HS-5 (cell line): ENCODE measurements at regions not wholly inside any gene's neighbourhood (a gene's known extent, or its start where the extent isn't known, plus 50 kb on each side); places are given as distances from the start of the nearest gene placed in this dataset.
A peak's percentile ranks its signal among the peaks of the same experiment; 100 is the strongest.

Experiments
- DNase-seq: peaks from one replicate; pipeline ENCODE4 v3.0.0-alpha.2; 2012; ENCODE audit warnings: low read depth

DNA sequence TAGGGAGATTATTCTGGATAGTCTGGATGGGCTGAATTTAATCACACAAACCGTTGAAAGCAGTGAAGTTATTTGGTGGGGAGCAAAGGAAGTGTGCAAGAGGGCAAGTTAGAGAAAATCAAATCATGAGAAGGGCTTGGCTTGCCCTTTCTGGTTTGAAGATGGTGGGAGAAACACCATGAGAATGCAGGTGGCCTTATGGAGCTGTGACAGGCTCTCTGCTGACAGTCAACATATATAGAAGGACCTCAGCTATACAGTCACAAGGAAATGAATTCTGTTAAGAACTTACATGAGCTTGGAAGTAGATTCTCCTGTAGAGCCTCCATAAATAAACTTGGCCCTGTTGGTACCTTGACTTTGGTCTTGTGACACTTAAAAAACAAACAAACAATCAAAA is 72.3 kb downstream of the GMNC start:
- DNase-seq = no peak

DNA sequence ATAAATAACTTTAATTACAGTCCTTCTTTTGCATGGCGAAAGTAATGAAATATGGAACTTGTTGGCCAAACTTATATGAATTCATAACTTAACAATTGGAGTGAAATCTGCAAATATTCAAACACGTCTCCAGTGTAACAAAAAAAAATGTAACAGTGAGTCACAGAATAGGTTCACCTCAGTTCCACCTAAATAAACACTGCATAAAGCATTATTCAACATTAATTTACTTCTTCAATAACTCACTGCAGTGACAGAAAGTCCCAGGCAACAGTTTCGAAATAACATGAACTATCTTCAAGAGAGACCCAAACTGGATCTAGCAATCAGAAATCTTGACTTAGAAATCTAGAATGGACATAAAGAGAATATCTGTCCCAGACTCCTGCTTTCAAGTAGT is 75.6 kb downstream of the GMNC start:
- DNase-seq = no peak

DNA sequence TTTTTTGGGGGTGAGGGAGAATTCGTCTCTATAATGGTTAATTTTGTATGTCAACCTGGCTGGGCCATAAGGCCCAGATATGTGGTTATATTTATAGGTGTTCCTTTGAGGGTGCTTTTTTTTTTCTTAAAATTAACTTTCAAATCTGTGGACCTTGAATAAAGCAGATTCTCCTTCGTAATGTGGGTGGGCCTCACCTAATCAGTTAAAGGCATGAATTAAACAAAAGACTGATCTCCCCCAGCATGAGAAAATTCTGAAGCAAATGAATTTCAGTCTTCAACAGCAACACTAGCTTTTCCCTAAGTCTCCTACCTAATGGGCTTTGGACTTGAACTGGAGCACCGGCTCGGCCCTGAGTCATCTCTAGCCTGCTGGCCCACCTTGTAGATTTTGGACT is 77.4 kb downstream of the GMNC start:
- no peak for DNase-seq

DNA sequence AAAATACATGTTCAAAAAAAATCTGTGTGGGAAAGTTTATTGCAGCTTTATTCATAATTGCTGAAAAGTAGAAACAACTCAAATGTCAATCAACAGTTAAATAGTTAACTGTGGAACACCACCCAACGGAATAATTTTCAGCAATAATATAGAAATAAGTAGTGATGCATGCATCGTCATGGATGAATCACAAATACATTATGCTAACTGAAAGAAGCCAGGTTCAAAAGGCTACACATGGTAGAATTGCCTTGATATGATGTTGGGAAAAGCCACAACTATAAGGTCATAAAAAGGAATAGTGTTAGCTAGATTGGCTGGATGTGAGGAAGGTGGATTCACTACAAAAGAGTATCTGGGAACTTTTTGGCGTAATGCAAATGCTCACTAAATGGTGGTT is 82.0 kb downstream of the GMNC start:
- peak; percentile 14 for DNase-seq

DNA sequence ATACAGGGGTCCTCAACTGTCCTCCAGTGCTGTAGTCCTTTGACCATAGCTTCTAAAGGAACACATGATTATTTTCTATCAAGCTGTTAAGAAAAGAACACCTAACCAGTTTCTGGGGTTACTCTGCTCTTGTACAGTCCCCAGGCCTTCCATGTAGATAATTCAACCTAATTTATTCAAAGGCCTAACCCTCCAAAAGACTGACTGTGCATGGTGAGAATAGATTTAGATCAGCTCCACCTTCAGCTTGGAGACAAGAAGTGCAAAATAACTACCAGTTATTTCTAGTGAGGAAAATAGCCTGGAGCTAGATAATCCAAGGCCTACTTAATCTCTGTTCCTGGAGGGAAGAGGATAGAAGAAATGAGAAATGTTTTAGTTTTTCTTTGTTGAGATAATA is 87.9 kb downstream of the GMNC start:
- DNase-seq = no peak

DNA sequence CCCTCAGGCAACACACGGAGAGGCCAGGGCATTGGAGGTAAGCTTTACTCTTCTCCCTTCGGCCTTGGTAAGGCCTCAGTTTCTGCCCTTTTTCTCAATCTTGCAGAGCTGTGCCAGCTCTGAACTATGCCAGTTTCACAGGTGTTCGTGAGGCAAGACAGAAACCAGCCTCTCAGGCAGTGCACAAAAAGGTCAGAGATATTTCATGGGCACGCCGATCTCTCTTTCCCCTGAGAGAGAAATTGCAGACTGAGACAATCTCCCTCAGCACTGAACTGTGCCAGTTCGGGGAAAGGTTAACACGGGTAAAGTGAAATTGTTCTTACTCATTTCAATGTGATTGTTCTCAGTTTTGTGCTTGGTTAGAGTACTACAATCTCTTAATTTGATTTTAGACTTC is 88.5 kb downstream of the GMNC start:
- no peak for DNase-seq

DNA sequence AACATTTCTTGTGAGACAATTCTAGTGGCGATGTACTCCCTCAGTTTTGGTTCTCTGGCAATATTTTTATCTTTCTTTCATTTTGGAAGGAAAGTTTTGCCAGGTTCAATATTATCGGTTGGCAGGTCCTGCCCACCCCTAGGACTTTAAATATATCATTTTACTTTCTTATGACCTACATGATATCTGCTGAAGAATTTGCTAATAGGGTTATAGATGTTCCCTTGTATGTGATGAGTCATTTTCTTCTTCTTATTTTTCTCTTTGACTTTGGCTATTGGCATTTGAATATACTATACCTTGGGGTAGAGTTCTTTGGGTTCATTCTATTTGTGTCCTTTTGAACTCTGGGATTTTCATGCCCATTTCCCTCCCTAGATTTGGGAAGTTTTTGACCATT is 89.7 kb downstream of the GMNC start:
- no peak for DNase-seq

DNA sequence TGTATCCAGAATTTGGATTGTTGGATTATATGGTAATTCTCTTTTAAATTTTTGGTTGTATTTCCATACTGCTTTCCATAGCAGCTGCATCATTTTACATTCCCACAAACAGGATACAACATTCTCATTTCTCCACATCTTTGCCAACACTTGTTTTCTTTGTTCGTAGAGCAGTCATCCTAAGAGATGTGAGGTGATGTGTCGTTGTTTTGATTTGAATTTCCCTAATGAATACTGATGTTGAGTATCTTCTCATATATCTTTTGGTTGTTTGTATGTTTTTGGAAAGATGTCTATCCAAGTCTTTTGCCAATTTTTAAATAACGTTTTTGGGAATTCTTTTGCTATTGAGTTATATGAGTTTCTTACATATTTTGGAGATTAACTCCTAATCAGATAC is 93.6 kb downstream of the GMNC start:
- no peak for DNase-seq

DNA sequence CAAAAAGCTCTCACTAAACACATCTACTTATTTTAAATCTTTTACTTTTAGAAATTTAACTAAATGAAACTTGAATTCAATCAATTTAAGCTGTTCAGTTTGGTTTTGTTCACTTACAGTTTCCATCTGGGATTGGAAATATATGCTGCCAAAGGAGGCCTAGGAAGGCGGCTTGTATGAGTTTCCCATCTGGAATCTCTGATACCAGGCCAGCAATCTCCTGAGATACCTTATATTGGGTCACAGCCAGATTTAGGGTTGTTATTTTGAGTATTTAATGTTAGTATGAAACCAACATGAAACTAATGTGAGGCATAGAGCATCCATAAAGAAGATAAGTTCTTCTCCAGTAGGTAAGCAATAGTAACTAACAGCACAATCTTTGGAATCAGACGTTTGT is 94.6 kb downstream of the GMNC start:
- DNase-seq = no peak

DNA sequence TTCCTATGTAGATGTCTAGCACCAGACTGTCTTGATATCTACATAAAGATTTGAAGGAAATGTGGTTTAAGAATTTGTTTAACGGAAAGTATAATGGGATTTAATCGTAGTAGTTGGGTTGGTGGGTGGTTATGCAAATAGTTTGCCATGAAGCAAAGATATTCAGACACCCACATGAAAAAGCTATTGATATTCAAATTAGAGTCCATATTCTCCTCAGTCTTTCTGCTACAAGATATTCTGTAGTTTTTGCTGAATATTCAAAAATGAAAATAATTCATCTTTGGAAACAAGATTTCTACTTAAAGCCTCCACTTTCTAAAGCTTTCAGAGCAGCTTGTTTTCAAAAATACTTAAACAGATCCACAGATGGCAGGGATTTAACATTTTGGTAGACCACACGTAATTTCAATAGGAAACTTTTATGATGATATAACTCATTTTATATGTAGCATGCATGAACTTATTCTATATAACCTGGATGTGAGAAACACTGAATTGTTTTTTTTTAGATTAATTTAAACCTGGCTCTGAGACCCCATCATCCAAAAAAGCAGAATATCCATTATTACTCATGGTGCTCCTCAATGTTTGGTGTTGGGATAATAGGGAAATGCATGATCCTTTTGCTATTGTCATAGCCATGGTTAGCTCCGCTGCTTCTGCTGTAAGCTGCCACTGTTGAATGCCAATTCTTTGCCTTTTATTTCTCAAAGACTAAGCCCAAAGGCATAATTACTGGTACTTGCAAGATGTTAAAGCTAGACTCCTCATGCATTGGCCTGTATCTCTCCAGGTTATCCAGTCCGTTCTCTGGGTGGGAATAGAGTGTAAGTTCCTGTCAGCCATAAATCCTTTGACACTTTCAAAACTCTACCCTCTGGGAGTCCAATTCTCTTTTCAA is 98.0 kb downstream of the GMNC start:
- no peak for DNase-seq

DNA sequence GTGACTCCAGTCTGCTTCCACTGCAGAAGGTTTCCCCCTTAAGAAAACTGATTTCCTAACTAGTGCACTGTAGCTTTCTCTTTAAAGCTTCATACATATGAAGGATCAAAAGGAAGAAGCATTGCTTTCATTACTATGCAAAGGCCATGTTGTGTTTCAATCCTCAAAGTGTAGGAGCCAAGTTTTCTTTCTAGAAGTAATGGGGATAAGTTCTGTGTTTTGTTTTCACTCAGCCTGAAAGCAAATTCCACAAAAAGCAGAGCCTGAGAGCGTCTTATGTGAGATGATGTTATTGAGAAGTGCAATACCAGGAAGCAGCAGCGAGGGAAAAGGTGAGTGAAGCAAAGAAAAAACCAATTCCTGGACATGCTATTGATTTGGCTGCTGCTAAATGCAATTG is 99.7 kb downstream of the GMNC start:
- DNase-seq = no peak

DNA sequence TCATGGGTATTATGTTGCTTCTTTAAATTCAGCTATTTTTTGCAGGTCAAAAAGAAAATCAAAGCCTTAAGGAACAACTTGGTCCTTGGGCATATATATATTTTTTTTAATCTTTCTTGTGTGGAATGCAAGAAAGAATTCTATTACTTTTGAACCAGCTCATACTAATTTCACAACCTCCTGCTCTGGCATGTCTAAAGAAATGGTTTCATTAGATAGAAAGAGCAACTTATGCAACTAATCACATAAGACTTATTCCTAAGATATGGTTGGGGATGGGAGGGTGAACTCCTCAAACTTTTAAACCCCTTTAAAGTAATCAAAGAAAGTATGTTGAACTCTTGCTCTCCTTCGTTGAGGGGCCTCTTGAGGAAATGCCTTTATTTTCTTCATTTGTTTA is 114.9 kb downstream of the GMNC start:
- no peak for DNase-seq

DNA sequence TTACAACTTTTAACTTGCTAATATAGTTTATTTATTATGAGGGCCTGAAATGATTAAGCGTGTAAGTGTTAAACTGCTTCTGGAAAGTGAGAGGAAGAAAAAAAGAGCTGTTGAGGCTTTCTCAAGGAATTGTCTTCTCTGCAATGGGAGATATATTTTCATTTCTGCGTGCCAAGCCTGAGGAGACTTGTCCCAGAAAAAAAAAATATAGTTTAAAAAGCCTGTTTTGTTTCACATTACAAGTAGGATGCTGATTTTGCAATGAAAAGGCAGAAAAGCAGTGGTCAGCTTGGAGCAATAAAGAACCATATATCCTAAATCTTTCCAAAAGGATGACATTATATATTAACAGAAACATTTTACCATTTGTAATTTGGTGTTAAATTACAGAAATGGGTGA is 115.5 kb downstream of the GMNC start:
- DNase-seq = no peak

DNA sequence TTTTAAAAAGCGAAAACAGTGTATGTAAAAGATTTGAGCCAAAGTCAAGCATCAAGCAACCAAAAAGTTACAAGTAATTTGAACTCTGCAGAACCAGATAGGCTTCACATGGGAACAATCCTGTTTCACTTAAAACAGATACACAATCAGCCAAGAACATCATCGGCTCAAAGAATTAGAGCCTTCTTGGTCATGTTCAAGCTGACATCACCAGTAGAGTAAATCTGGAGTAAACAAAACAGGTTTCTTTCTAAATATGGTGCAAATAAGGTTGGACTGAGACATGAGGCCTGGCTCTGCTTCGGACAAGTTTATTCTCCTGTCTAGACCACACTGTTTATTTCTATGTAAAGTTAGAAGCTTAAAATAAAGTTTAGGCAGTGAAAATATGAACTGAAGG is 116.0 kb downstream of the GMNC start:
- DNase-seq = no peak

DNA sequence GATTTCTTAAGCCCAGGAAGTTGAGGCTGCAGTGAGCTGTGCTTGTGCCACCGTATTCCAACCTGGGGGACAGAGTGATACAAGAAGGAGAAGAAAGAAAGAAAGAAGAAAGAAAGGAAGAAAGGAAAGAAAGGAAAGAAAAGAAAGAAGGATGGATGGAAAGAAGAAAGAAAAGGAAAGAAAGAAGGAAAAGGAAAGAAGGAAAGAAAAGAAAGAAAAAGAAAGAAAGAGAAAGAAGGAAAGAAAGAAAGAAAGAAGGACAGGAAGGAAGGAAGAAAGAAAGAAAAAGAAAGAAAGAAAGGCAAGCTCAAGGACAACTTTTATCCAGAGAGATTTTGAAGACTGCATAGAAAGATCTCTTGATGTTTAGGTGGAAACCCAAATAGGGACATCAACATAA is 120.7 kb downstream of the GMNC start:
- no peak for DNase-seq

DNA sequence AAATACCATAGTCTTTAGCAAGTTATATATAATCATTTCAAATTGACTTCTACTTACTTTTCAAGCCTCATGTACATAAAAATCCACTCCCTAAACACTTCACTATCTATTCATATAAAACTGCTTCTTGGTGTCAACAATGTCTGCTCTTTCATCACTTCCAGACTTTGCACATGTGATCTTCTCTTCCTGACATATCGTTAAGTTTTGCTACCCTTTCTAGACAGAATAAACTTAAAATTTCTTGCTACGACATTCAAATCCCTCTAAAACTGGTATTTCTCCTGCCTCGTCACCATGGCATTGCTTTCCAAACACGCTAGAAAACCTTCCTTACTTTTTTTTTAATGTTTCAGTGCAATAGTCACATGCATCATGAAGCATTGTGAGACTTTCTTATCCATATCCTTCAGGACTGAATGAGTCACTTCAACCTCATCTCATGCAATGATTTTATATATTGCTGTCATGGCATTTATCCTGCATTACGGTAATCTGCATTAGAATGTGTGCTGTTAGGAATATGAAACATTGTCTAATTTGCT is 122.8 kb downstream of the GMNC start:
- DNase-seq = no peak

DNA sequence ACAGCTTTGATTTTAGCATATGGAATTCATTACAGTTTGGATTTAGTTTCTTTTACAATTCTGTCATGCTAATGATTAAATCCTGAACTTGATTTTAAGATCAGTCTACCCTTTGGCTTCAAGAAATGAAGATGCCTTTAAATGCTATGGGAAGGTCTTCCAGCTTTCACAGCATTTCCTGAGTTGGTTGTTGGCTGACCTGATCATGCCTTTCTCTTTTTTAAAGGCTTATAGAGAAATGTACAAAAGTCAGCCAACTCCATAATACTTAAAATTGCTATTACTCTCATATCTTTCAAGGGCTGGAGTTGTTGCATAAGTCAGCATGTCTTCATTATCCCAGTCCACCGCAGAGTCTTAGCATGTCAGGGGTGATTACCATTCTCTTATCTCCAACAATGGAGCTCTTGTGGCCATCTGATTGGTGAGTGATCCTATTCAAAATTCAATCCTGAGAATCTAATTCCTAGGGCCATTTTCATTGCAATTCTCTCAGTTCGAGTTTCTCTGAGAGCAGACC is 123.8 kb downstream of the GMNC start:
- DNase-seq = no peak

DNA sequence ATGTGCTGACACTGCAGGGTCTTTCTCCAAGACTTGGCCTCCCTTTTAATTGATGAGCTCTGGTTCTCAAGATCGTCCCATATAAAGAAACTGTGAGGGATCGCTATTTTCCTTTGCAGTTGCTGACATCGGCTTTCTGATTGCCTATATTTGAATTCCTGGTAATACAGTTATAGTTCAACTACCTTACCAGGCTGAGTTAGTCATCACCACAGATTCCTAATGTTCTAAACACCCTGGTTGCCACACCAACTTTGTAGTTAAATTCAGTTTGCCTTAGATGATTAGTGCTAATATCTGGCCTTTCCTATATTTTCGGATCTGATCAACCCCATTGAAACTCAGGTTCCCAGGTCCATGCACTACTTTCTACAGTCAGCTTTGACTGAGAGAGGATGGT is 125.0 kb downstream of the GMNC start:
- no peak for DNase-seq

DNA sequence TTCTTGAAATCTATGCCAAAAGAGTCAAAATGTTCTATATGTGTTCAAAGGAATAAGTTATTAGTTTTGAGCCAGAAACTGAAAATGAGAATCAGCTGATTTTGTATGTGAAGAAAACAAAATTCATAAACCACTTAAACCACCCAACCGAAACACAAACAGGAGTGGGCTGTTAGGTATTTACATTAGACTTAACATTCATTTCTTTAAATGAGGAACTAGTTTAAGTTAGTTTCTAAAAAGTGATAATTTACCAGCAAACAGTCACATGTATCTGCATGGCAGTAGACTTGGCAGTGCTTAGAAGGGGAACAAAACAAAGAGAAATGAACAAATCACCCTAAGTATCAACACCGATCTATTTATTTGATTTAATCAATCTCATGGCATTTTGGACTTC is 128.0 kb downstream of the GMNC start:
- no peak for DNase-seq

DNA sequence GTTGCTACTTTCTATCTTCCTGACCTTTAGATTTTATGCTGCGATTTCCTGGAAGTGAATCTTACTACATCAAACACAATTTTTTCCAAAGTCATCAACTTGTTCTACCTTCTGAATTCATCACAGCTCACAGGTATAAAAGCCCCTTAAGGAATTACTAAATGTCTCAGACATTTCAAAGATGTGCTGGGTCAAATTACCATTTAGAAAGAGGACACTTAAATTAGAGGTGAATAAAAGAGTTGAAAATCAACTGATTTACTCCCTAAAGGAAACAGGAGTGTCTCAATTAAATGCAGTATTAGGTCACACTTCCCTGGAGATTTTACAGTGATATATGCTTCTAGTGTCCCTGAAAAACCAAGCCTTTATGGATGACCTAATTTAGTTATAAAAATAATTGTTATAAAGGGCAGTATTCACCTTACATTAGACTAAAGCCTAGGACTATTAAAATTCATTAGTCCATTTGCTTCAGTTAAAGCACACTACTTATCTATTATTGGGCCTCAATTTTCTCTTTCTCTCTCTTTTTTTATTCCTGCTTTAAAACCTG is 128.8 kb downstream of the GMNC start:
- DNase-seq = no peak

DNA sequence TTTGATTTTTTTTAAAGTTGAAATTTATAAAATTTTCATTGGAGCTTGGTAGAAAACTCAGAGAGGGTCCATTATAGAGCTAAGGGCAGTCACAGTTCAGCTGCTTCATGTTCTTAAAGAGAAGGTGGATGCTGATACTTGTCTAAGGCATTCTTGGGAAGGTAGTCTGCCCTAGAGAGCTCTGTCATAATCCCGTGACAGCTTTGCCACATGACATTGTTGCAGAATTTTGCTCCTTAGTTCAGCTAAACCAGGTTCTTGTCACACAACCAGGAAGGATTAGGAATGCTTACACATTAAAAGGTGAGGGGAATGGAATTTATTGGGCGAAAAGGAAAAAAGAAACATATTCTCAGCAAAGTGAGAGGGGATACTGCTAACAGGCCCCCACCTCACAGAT is 130.9 kb downstream of the GMNC start:
- DNase-seq = no peak

DNA sequence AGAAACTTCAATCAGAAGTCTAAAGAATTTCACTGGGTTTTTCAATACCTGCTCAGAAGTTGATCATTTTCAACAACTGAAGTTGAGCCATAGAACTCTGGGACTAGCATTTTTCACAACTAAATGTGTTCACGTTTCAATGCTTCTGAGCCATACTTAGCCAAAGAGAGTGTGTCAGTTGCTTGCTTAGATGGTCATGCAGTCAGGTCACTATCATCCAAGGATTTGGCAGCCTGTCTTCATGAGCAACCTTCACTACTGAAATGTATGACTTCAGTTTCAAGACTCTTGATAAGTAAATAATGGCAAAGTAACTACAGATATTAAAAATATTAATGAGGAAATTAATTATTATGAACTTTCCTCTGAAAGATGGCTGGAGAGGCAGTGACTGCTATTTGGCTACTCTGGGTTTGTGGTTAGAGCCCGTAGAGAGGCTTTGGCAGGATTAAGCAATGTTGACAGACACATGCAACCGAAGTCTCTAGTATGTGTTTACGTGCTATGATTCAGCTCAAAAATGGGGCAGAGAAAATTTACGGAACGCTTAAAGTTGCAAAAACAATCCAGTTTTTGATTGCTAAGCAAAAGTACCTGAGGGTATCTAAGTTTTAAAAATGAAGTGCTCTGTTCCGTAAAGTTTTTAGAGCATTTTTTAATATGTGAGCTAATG is 133.8 kb downstream of the GMNC start:
- no peak for DNase-seq
